HCT116 (cell line): ENCODE measurements at regions not wholly inside any gene's neighbourhood (a gene's known extent, or its start where the extent isn't known, plus 50 kb on each side); places are given as distances from the start of the nearest gene placed in this dataset.

ENCODE experiments used
- ATAC-seq: fragments of 200-7000 bp; cut with Tn5 transposase; 2 replicates; pipeline ENCODE4 v1.9.1; 2020; ENCODE audit warnings: mild to moderate bottlenecking, moderate library complexity
- BruUV-seq: library from RNA; stranded (reverse); fragments of 400-500 nt; replicated peaks from 2 replicates; lab custom pipeline; 2021; lab: Mats Ljungman, UMichigan
- CTCF ChIA-PET: fragments of 300-600 bp; sonication (Branson Sonifier 250); formaldehyde crosslinking; loops from one replicate; lab custom pipeline; 2021; ENCODE audit warnings: antibody characterized with exemption; lab: Charles Lee
- POLR2A ChIA-PET: fragments of 300-600, 350-600 bp; sonication (Branson Sonifier 250); formaldehyde crosslinking; loops from one replicate; lab custom pipeline; 2021; ENCODE audit warnings: antibody characterized with exemption; lab: Charles Lee
- RAD21 ChIA-PET, 2 experiments: fragments of 300-600 bp; sonication (Branson Sonifier 250); formaldehyde crosslinking; loops; one replicate each; lab custom pipeline; 2023; ENCODE audit warnings: low total read pairs in 2 of 2; ENCODE audit not compliant: uncharacterized antibody in 2 of 2, unreplicated experiment in 2 of 2, low non-redundant PET in 1 of 2; lab: Charles Lee
- DNase-seq: peaks from one replicate; pipeline ENCODE4 v3.0.0-alpha.2; 2010; ENCODE audit warnings: low read depth, low spot score
- H2AFZ ChIP-seq: fragments of 200-600 bp; shearing (Covaris generic), sonication (generic); 2 replicates; pipeline ENCODE4 v1.6.1; 2017; ENCODE audit warnings: low read depth, mixed run types, mixed read lengths, antibody characterized with exemption, low read length; ENCODE audit not compliant: poor library complexity, severe bottlenecking
- H3K27ac ChIP-seq: 2 replicates; pipeline ENCODE4 v1.5.1; 2012; ENCODE audit warnings: low read depth, low read length
- H3K27me3 ChIP-seq: fragments of 200-600 bp; sonication (generic); 2 replicates; pipeline ENCODE4 v1.6.1; 2016; ENCODE audit warnings: mixed run types, low read length, mixed read lengths; ENCODE audit not compliant: insufficient read depth
- H3K36me3 ChIP-seq, 2 experiments: fragments of 200-500 bp in 1 of 2; fragments of 200-600 bp in 1 of 2; sonication (Bioruptor generic) in 1 of 2; sonication (generic) in 1 of 2; 2 replicates each; pipeline versions ENCODE4 v1.5.1 to v1.6.1; 2014 to 2016; ENCODE audit warnings: low read length in 2 of 2, inconsistent platforms in 1 of 2, mixed read lengths in 1 of 2, mixed run types in 1 of 2; ENCODE audit not compliant: insufficient read depth in 2 of 2, control insufficient read depth in 1 of 2
- H3K4me1 ChIP-seq, 2 experiments: fragments of 200-600 bp in 1 of 2; sonication (generic) in 1 of 2; 2 replicates each; pipeline versions ENCODE4 v1.5.1 to v1.6.1; 2012 to 2017; ENCODE audit warnings: low read length in 2 of 2, inconsistent platforms in 1 of 2, mild to moderate bottlenecking in 1 of 2, mixed read lengths in 1 of 2, mixed run types in 1 of 2, moderate library complexity in 1 of 2; ENCODE audit not compliant: insufficient read depth in 2 of 2, control insufficient read depth in 1 of 2
- H3K4me2 ChIP-seq: fragments of 200-600 bp; sonication (generic); 2 replicates; pipeline ENCODE4 v1.6.1; 2017; ENCODE audit warnings: mixed run types, low read length, mixed read lengths
- H3K4me3 ChIP-seq, 2 experiments: fragments of 200-600 bp in 1 of 2; sonication (generic) in 1 of 2; replicated peaks in 1 of 2; 2 replicates each; pipeline ENCODE4 v1.5.1; 2011 to 2016; ENCODE audit warnings: low read length in 2 of 2, control low read depth in 1 of 2, low read depth in 1 of 2, mild to moderate bottlenecking in 1 of 2, mixed read lengths in 1 of 2, mixed run types in 1 of 2
- H3K79me2 ChIP-seq: fragments of 200-600 bp; sonication (generic); 2 replicates; pipeline ENCODE4 v1.6.1; 2017; ENCODE audit warnings: mild to moderate bottlenecking, mixed run types, low read length, moderate library complexity, mixed read lengths; ENCODE audit not compliant: insufficient read depth
- H3K9ac ChIP-seq: fragments of 200-600 bp; sonication (generic); 2 replicates; pipeline ENCODE4 v1.6.1; 2016; ENCODE audit warnings: low read length, mixed read lengths
- H3K9me2 ChIP-seq: fragments of 200-600 bp; sonication (generic), shearing (Covaris generic); 2 replicates; pipeline ENCODE4 v1.6.1; 2017; ENCODE audit warnings: mixed run types, mild to moderate bottlenecking, moderate library complexity; ENCODE audit not compliant: insufficient read depth
- H3K9me3 ChIP-seq, 2 experiments: fragments of 200-500 bp in 1 of 2; fragments of 200-600 bp in 1 of 2; sonication (Bioruptor generic) in 1 of 2; sonication (generic) in 1 of 2; 2 replicates each; pipeline ENCODE4 v1.6.1; 2014 to 2017; ENCODE audit warnings: low read length in 2 of 2, mixed read lengths in 2 of 2, inconsistent platforms in 1 of 2, low read depth in 1 of 2, mild to moderate bottlenecking in 1 of 2, mixed run types in 1 of 2, moderate library complexity in 1 of 2; ENCODE audit not compliant: control insufficient read depth in 1 of 2, insufficient read depth in 1 of 2
- H4K20me1 ChIP-seq: fragments of 200-600 bp; sonication (generic), shearing (Covaris generic); 2 replicates; pipeline ENCODE4 v1.6.1; 2017; ENCODE audit warnings: mixed run types, mild to moderate bottlenecking, moderate library complexity; ENCODE audit not compliant: insufficient read depth
- CEBPB ChIP-seq: IDR thresholded peaks from 2 replicates; pipeline ENCODE4 v1.6.1; 2012; ENCODE audit warnings: low read depth
- CTCF ChIP-seq, 3 experiments: fragments of 200-600 bp in 1 of 3; sonication (generic) in 1 of 3; IDR thresholded peaks in 2 of 3; conservative IDR thresholded peaks in 1 of 3; 2 replicates each; pipeline ENCODE4 v1.5.1; 2012 to 2017; ENCODE audit warnings: low read depth in 2 of 3, low read length in 2 of 3, antibody characterized with exemption in 1 of 3, borderline replicate concordance in 1 of 3, control low read depth in 1 of 3, mild to moderate bottlenecking in 1 of 3, mixed read lengths in 1 of 3, mixed run types in 1 of 3, moderate library complexity in 1 of 3; ENCODE audit not compliant: insufficient read depth in 1 of 3
- ELF1 ChIP-seq: IDR thresholded peaks from 2 replicates; pipeline ENCODE4 v1.6.1; 2012; ENCODE audit warnings: low read depth, borderline replicate concordance
- EZH2 ChIP-seq: fragments of 200-600 bp; sonication (generic); IDR thresholded peaks from 2 replicates; pipeline ENCODE4 v1.6.1; 2017; ENCODE audit warnings: antibody characterized with exemption, mixed run types
- EZH2phosphoT487 ChIP-seq: fragments of 200-600 bp; IDR thresholded peaks from 2 replicates; pipeline ENCODE4 v1.6.1; 2018; ENCODE audit warnings: antibody characterized with exemption, borderline replicate concordance
- JUND ChIP-seq: IDR thresholded peaks from 2 replicates; pipeline ENCODE4 v1.6.1; 2012
- MAX ChIP-seq: IDR thresholded peaks from 2 replicates; pipeline ENCODE4 v1.6.1; 2012
- POLR2A ChIP-seq: IDR thresholded peaks from 2 replicates; pipeline ENCODE4 v1.7.0; 2011; ENCODE audit warnings: borderline replicate concordance; ENCODE audit not compliant: insufficient read depth, insufficient read length; ENCODE audit errors: extremely low read depth
- POLR2AphosphoS5 ChIP-seq: IDR thresholded peaks from 2 replicates; pipeline ENCODE4 v1.6.1; 2011; ENCODE audit warnings: mild to moderate bottlenecking, low read depth, low read length, moderate library complexity
- REST ChIP-seq: IDR thresholded peaks from 2 replicates; pipeline ENCODE4 v1.6.1; 2012; ENCODE audit warnings: low read depth
- SP1 ChIP-seq: IDR thresholded peaks from 2 replicates; pipeline ENCODE4 v1.6.1; 2012; ENCODE audit warnings: low read depth
- SRF ChIP-seq: IDR thresholded peaks from 2 replicates; pipeline ENCODE4 v1.6.1; 2012; ENCODE audit warnings: low read depth
- ZBTB33 ChIP-seq: IDR thresholded peaks from 2 replicates; pipeline ENCODE4 v1.6.1; 2011; ENCODE audit warnings: mild to moderate bottlenecking, low read length, moderate library complexity; ENCODE audit not compliant: insufficient replicate concordance; ENCODE audit errors: extremely low read depth
- ZNF274 ChIP-seq: fragments of 200-500 bp; sonication (Bioruptor generic); IDR thresholded peaks from 2 replicates; pipeline ENCODE4 v1.6.1; 2014; ENCODE audit warnings: mild to moderate bottlenecking, low read depth, low read length, inconsistent platforms
- intact Hi-C: fragments of 100-400 bp; cut with micrococcal nuclease; formaldehyde crosslinking; loops from 2 replicates; pipeline ENCODE4 v1.10.0; 2022

- intact Hi-C loops = loop anchor here (10.0 kb wide), 1 partner anchor 1766 kb away; no protein-coding TSS in a partner anchor
- H3K27me3 ChIP-seq = no peaks in the 10 kb centered on the region
- no peak overlapping the region for H2AFZ ChIP-seq
- H3K9ac ChIP-seq = no peak overlapping the region
- H3K4me3 ChIP-seq = no peak overlapping the region
- CTCF ChIA-PET = no interaction called here
- no peak for TF ChIP-seq JUND
- no peak for TF ChIP-seq SP1
- no peak for TF ChIP-seq POLR2A
- TF ChIP-seq ELF1 = no peak
- no peak for TF ChIP-seq MAX
- TF ChIP-seq CTCF (IDR thresholded peaks at IDR 0.05 in 2 of 3, conservative IDR thresholded peaks at IDR 0.05 in 1 of 3; ENCODE audit: borderline replicate concordance in 1 of 3, insufficient read depth in 1 of 3, low read depth in 2 of 3, low read length in 2 of 3) = no peak
- no peak for TF ChIP-seq ZBTB33
- no peak for TF ChIP-seq EZH2
- TF ChIP-seq ZNF274 = no peak
- TF ChIP-seq REST = no peak
- no peak for TF ChIP-seq POLR2AphosphoS5
- no peak for TF ChIP-seq CEBPB
- TF ChIP-seq EZH2phosphoT487 = no peak
- TF ChIP-seq SRF = no peak
- TF ChIP-seq, all 23 proteins: peak for 0
- DNase-seq = no peak
- Histone ChIP-seq H3K27ac (no peak overlapping the region), H3K79me2 (no peaks in the 10 kb centered on the region), H3K4me2 (no peak overlapping the region), H4K20me1 (no peaks in the 10 kb centered on the region), H3K9me3 (no peaks in the 10 kb centered on the region), H3K9me2 (no peaks in the 10 kb centered on the region), H3K36me3 (no peaks in the 10 kb centered on the region), H3K4me1 (no peaks in the 10 kb centered on the region)
- POLR2A ChIA-PET = no interaction called here
- no peak for ATAC-seq
- no TSS peak for BruUV-seq
- RAD21 ChIA-PET = no interaction called here
Observed at GRCh38 chrX:118251271-118251670, 94.6 kb upstream of the WDR44 start.
